HFFc6 (cell line): ENCODE measurements at regions not wholly inside any gene's neighbourhood (a gene's known extent, or its start where the extent isn't known, plus 50 kb on each side); places are given as distances from the start of the nearest gene placed in this dataset.

Experiments
- DNase-seq: peaks from one replicate; pipeline ENCODE4 v3.0.0-alpha.2; 2018
- H3K27ac Mint-ChIP-seq: 2 replicates; pipeline ENCODE4 v1.8.0; 2020; ENCODE audit warnings: mild to moderate bottlenecking, mixed read lengths
- H3K27me3 Mint-ChIP-seq: 2 replicates; pipeline ENCODE4 v1.8.0; 2021; ENCODE audit warnings: mild to moderate bottlenecking, moderate library complexity, mixed read lengths; ENCODE audit not compliant: insufficient read depth
- H3K36me3 Mint-ChIP-seq: 2 replicates; pipeline ENCODE4 v1.8.0; 2021; ENCODE audit warnings: low read depth, mixed read lengths
- H3K4me1 Mint-ChIP-seq: 2 replicates; pipeline ENCODE4 v1.8.0; 2020; ENCODE audit warnings: low read depth, mixed read lengths
- H3K4me3 Mint-ChIP-seq: 2 replicates; pipeline ENCODE4 v1.8.0; 2020; ENCODE audit warnings: mild to moderate bottlenecking, moderate library complexity, mixed read lengths
- H3K9me3 Mint-ChIP-seq: 2 replicates; pipeline ENCODE4 v1.8.0; 2020; ENCODE audit warnings: mild to moderate bottlenecking, mixed read lengths
- TF ChIP-seq, protein P1 (sequence below): fragments of 200-600 bp; sonication (generic); IDR thresholded peaks from 2 replicates; pipeline ENCODE4 v1.5.0; 2021; ENCODE audit warnings: antibody characterized with exemption, mild to moderate bottlenecking

DNA sequence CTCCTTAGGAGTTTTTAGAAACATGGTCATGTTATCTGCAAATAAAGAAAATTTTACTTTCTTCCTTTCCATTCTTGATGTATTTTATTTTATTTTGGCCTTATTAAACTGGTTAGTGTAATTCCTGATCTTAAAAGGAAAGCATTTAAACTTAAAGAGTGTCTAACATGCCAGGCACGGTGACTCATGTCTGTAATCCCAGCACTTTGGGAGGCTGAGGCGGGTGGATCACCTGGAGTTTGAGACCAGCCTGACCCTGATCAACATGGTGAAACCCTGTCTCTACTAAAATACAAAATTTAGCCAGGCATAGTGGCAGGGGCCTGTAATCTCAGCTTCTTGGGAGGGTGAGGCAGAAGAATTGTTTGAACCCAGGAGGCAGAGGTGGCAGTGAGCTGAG is 281.3 kb downstream of the PTTG2 start:
- no peak for DNase-seq
- no peak overlapping the region for H3K27ac Mint-ChIP-seq
- no peaks in the 10 kb centered on the region for H3K9me3 Mint-ChIP-seq
- no peak overlapping the region for H3K4me3 Mint-ChIP-seq
- peaks cover 7% of the 10 kb centered on the region for H3K27me3 Mint-ChIP-seq
- no peaks in the 10 kb centered on the region for H3K36me3 Mint-ChIP-seq
- H3K4me1 Mint-ChIP-seq, result peaks cover 27% of the 10 kb centered on the region
- TF ChIP-seq, protein P1, sequence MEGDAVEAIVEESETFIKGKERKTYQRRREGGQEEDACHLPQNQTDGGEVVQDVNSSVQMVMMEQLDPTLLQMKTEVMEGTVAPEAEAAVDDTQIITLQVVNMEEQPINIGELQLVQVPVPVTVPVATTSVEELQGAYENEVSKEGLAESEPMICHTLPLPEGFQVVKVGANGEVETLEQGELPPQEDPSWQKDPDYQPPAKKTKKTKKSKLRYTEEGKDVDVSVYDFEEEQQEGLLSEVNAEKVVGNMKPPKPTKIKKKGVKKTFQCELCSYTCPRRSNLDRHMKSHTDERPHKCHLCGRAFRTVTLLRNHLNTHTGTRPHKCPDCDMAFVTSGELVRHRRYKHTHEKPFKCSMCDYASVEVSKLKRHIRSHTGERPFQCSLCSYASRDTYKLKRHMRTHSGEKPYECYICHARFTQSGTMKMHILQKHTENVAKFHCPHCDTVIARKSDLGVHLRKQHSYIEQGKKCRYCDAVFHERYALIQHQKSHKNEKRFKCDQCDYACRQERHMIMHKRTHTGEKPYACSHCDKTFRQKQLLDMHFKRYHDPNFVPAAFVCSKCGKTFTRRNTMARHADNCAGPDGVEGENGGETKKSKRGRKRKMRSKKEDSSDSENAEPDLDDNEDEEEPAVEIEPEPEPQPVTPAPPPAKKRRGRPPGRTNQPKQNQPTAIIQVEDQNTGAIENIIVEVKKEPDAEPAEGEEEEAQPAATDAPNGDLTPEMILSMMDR, result no peak

DNA sequence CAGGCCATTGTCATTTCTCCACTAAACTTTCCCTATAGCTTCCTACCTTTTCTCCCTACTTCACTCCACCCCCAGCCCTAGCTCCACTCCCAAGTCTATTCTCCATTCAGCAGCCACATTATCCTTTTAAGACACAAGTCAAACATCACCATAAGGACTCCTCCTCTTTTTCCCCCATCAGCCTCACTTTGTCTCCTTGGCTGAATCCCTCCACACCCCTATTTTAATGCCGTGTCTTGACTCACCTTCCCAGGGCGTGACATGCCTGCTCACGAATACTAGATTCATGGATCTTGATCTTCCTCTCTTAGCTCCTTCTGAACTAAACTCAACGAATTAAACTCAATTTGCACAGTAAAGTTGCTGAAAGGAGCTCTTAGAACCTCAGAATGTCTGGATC is 281.9 kb downstream of the PTTG2 start:
- TF ChIP-seq, protein P1, result no peak
- Mint-ChIP-seq H3K4me3 (no peak overlapping the region), H3K27ac (no peak overlapping the region), H3K9me3 (no peaks in the 10 kb centered on the region), H3K27me3 (peaks cover 7% of the 10 kb centered on the region), H3K36me3 (no peaks in the 10 kb centered on the region), H3K4me1 (peaks cover 21% of the 10 kb centered on the region)
- no peak for DNase-seq

DNA sequence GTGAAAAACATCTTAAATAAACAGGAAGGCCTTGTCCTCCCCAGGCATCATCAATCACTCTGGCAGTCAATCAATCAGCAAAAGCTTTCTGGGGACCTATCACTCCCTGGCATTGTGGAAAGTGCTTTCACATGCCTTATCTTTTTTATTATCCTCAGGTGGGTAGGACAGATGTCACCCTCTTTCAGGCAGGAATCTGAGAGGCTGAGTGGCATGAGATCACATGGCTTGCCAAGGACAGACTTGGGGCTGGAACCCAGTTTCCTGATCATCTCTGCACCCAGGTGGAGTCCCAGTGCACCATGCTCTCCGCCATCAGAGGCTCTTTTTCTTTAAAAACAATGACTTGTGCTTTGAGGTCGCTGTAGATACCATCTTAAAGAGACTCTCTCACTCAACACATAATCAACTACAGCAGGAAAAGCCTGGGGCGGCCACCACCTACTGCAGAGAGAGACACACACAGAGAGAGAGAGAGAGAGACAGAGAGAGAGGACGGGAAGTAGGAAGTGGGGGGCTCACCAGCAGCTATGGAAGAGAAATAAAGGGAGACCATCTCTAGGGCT is 282.7 kb downstream of the PTTG2 start:
- peaks cover 7% of the 10 kb centered on the region for H3K27me3 Mint-ChIP-seq
- no peak overlapping the region for H3K4me3 Mint-ChIP-seq
- no peaks in the 10 kb centered on the region for H3K9me3 Mint-ChIP-seq
- no peak overlapping the region for H3K27ac Mint-ChIP-seq
- TF ChIP-seq, protein P1, result no peak
- peaks cover 18% of the 10 kb centered on the region; the same call in 1 of the 2 replicates for H3K4me1 Mint-ChIP-seq
- DNase-seq, result no peak
- H3K36me3 Mint-ChIP-seq, result no peaks in the 10 kb centered on the region

DNA sequence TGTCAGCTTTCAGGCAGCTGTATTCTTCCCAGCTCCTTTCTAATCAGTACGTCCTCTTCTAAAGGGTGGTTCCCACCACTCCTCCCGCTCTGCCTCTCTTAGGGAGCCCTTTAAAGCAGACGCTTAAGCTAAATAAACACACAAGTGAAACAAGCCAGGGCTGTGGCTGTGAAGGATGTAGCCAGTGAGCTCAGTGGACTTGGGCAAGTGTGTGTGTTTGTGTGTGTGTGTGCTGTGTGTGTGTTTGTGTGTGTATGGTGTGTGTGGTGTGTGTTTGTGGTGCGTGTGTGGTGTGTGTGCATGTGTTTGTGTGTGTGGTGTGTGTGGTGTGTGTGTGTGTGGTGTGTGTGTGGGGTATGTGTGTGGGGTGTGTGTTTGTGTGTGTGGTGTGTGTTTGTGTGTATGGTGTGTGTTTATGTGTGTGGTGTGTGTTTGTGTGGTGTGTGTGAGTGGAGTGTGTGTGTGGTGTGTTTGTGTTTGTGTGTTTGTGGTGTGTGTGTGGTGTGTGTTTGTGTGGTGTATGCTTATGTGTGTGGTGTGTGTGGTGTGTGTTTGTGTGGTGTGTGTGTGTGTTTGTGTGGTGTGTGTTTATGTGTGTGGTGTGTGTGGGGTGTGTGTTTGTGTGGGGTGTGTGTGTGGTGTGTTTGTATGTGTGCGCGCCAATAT is 283.3 kb downstream of the PTTG2 start:
- Mint-ChIP-seq H3K9me3 (no peaks in the 10 kb centered on the region), H3K27me3 (peaks cover 7% of the 10 kb centered on the region), H3K4me3 (no peak overlapping the region), H3K4me1 (peaks cover 14% of the 10 kb centered on the region; the same call in 1 of the 2 replicates), H3K36me3 (no peaks in the 10 kb centered on the region), H3K27ac (no peak overlapping the region)
- TF ChIP-seq, protein P1, result no peak
- DNase-seq, result no peak

DNA sequence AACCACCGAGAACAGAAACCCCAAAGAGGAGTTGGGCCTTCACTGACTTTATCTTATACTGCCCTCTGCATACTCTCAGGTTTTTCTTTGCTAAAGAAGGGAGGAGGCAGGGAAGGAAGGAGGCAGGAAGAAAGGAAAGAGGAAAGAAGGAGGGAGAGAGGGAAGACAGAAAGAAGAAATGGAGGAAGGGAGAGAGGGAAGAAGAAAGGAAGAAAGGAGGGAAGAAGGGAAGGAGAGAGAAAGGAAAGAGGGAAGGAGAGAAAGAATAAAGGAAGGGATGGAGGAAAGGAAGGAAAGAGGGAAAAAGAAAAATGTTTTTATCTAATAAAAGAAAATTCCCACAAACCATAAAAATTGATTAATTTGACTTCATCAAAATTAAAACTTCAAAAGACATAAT is 294.6 kb downstream of the PTTG2 start:
- TF ChIP-seq, protein P1, result no peak
- Mint-ChIP-seq H3K27me3 (peaks cover 7% of the 10 kb centered on the region), H3K9me3 (peaks cover 23% of the 10 kb centered on the region), H3K27ac (no peak overlapping the region), H3K36me3 (peaks cover 12% of the 10 kb centered on the region), H3K4me1 (no peaks in the 10 kb centered on the region), H3K4me3 (no peak overlapping the region)
- no peak for DNase-seq
